Lung (tissue), 11 donors: ENCODE measurements at regions not wholly inside any gene's neighbourhood (a gene's known extent, or its start where the extent isn't known, plus 50 kb on each side); places are given as distances from the start of the nearest gene placed in this dataset.

ENCODE experiments used
- ATAC-seq: fragments of 200-7000 bp; cut with Tn5 transposase; one replicate; pipeline ENCODE4 v1.9.1; 2020; ENCODE audit warnings: moderate number of reproducible peaks; ENCODE audit not compliant: insufficient read depth, low FRiP score
- DNase-seq, 3 donors: peaks; one replicate each; pipeline ENCODE4 v3.0.0-alpha.2; 2013 to 2017
- H3K27ac ChIP-seq, 2 donors: one replicate each; pipeline ENCODE4 v1.5.1; 2013; ENCODE audit warnings: mild to moderate bottlenecking in 2 of 2, moderate library complexity in 2 of 2, control low read depth in 1 of 2, inconsistent platforms in 1 of 2, low read depth in 1 of 2, low read length in 1 of 2
- H3K27me3 ChIP-seq, 3 donors: one replicate each; pipeline ENCODE4 v1.5.1; 2013; ENCODE audit warnings: low read length in 2 of 3; ENCODE audit not compliant: control insufficient read depth in 3 of 3, insufficient read depth in 3 of 3
- H3K36me3 ChIP-seq, 4 donors: one replicate each; pipeline ENCODE4 v1.5.1; 2013; ENCODE audit warnings: low read length in 4 of 4, mild to moderate bottlenecking in 1 of 4, moderate library complexity in 1 of 4; ENCODE audit not compliant: control insufficient read depth in 4 of 4, insufficient read depth in 4 of 4
- H3K4me1 ChIP-seq, 5 donors: one replicate each; pipeline ENCODE4 v1.5.1; 2013; ENCODE audit warnings: low read length in 5 of 5, mild to moderate bottlenecking in 2 of 5, moderate library complexity in 1 of 5; ENCODE audit not compliant: control insufficient read depth in 5 of 5, insufficient read depth in 5 of 5
- H3K4me3 ChIP-seq: one replicate; pipeline ENCODE4 v1.5.1; 2013; ENCODE audit warnings: mild to moderate bottlenecking, control low read depth, moderate library complexity
- H3K9ac ChIP-seq, 2 donors: one replicate each; pipeline ENCODE4 v1.5.1; 2013; ENCODE audit warnings: low read length in 2 of 2, control low read depth in 1 of 2; ENCODE audit not compliant: insufficient read depth in 1 of 2
- H3K9me3 ChIP-seq, 4 donors: one replicate each; pipeline ENCODE4 v1.5.1; 2013; ENCODE audit warnings: low read length in 3 of 4, mild to moderate bottlenecking in 1 of 4, moderate library complexity in 1 of 4; ENCODE audit not compliant: control insufficient read depth in 4 of 4, insufficient read depth in 3 of 4
- CTCF ChIP-seq: IDR thresholded peaks from 2 replicates; pipeline ENCODE4 v1.5.1; 2012; ENCODE audit warnings: mild to moderate bottlenecking; ENCODE audit errors: control extremely low read depth, extremely low read depth
- WGBS, 2 donors: extraction: QIAGEN DNeasy Blood & Tissue Kit; methylation state at CpG; one replicate each; pipeline ENCODE4 v1.1.7; 2013; 5-methylcytosine and 5-hydroxymethylcytosine counted together
- donor health status: control.
- donor health status: control.
- donor health status: Bipolar disorder and iron deficiency.
- donor health status: healthy.
- donor health status: DM: yes; HTN: yes; CAD: no.

DNA sequence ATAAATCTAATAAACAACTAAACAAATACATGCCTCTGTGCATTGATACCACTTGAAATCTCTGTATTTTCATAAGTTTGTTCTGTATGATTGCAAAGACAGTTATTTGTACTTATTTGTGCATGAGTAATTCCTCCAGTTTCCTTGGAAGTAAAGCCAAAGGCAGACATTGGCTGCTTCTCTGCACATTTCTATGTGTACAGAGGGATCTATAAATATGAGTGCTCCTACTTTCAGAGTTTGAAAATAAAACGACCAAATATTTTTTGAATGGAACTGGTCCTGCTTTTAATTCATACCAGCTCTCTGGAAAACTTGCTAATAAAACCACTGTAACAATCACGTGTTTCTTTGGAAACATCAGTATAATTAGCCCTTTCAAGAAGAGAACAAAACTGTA is 306.5 kb downstream of the MAN2A1 start:
- DNase-seq = no peak
- ATAC-seq = no peak
- no peak for TF ChIP-seq CTCF

DNA sequence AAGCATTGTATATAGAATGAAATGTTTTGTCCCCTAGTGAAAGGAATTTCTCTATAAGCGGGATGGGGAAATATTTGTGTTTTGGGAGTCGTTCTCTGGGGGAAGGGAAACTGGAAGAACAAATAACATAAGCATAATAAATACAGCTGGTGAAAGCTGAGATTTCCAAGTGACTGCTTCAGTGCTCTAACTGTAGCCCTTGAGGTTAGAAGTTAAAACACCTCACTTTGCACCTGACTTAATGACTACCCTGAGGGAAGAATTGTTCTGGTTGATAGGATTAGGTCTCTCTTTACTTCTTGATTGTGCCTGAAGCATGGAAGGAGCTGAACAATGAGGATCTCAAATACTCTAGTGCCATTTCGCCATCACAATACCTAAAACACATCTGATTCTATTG is 307.4 kb downstream of the MAN2A1 start:
- Histone ChIP-seq H3K9me3 (no peaks in the 10 kb centered on the region), H3K36me3 (no peaks in the 10 kb centered on the region), H3K27me3 (peaks cover 0 to 6% (median 2%) of the 10 kb centered on the region in 3 donors), H3K27ac (no peak overlapping the region), H3K4me1 (peaks cover 0 to 3% (median 0%) of the 10 kb centered on the region in 5 donors), H3K9ac (no peak overlapping the region), H3K4me3 (no peak overlapping the region)
- no peak for DNase-seq
- ATAC-seq = no peak
- no peak for TF ChIP-seq CTCF
- 69 to 79% methylated on average over 3 of the region's 3 CpGs for WGBS, 2 donors

More for the DNA sequence above, 306.5 kb downstream of the MAN2A1 start:
- 67% methylated on average over 2 of the region's 2 CpGs for WGBS, 2 donors
- Histone ChIP-seq H3K27me3 (peaks cover 0 to 6% (median 2%) of the 10 kb centered on the region in 3 donors), H3K27ac (no peak overlapping the region), H3K4me3 (no peak overlapping the region), H3K4me1 (peaks cover 0 to 3% (median 0%) of the 10 kb centered on the region in 5 donors), H3K36me3 (no peaks in the 10 kb centered on the region), H3K9me3 (no peaks in the 10 kb centered on the region), H3K9ac (no peak overlapping the region)

DNA sequence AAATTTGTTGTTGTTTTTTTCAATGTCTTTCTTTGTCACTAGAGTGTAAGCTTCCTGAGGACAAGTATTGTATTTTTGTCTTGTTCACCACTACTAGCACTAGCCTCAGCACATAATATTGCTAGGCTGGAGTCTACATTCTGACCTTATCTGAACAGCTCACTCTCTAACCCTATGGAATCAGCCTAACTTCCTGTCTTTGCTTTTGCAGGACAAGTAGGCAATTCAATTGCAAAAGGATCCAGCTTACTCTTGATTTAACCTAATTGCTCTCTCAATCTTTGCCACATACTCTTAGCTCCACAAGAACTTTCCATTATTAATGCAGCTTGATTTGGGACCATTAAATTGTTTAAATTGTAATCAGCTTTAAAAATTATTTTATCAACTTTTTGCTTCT is 308.5 kb downstream of the MAN2A1 start:
- no peaks in the 10 kb centered on the region for H3K9me3 ChIP-seq
- no peak overlapping the region for H3K9ac ChIP-seq
- H3K27ac ChIP-seq = no peak overlapping the region
- ATAC-seq (no peak), DNase-seq (no peak)
- TF ChIP-seq CTCF = no peak
- H3K4me3 ChIP-seq = no peak overlapping the region
- H3K27me3 ChIP-seq = peaks cover 0 to 2% (median 0%) of the 10 kb centered on the region in 3 donors
- peaks cover 0 to 3% (median 0%) of the 10 kb centered on the region in 5 donors for H3K4me1 ChIP-seq
- H3K36me3 ChIP-seq = no peaks in the 10 kb centered on the region

GRCh38 chr5:109998726-109999125 is 309.0 kb downstream of the MAN2A1 start:
- TF ChIP-seq CTCF = no peak
- 29 to 35% methylated on average over 2 of the region's 2 CpGs for whole genome bisulfite sequencing, 2 donors

More at GRCh38 chr5:109998726-109999125, 309.0 kb downstream of the MAN2A1 start:
- H3K9ac ChIP-seq = no peak overlapping the region
- no peaks in the 10 kb centered on the region for H3K36me3 ChIP-seq
- no peaks in the 10 kb centered on the region for H3K9me3 ChIP-seq
- H3K4me1 ChIP-seq = peaks cover 0 to 3% (median 0%) of the 10 kb centered on the region in 5 donors
- H3K27ac ChIP-seq = no peak overlapping the region
- ATAC-seq (no peak), DNase-seq (no peak)
- H3K4me3 ChIP-seq = no peak overlapping the region
- peaks cover 0 to 2% (median 0%) of the 10 kb centered on the region in 3 donors for H3K27me3 ChIP-seq
